ENCODE measurements at regions not wholly inside any gene's neighbourhood (a gene's known extent, or its start where the extent isn't known, plus 50 kb on each side); places are given as distances from the start of the nearest gene placed in this dataset.

DNA sequence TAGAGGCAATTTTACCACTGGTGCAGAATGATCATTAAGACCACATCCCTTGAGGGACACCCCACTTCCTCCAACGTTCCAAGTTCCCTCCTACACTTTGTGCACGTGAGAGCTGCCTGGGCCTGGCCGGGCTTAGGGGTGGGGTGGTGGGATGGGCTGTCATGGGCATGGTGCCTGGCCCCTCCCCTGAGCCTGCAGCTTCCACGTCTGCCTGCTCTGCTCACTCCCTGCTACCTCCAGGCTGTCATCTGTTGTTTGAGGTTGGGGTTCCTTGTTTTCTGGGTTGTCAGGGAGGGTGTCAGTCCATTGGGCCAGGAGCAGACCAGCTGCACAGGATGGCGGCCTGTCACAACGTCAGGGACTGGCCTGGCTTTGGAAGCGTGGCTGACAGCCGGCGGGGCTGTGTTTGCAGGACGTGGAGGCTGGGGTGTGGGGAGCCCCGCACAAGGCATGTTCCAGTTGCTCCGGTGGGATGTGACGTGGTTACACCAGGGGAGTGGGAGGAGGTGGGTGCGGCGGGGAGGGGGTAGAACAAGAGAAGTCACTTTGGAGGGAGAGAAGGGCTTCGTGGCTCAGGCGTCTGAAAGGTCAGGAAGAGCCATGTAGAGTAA, 72.3 kb downstream of the RTP5 start:
- Histone ChIP-seq H3K9me2 (replicated peaks; ENCODE audit: insufficient read depth) (no peaks in the 10 kb centered on the region), H3K4me2 (no peak overlapping the region), H3K4me3 (no peak overlapping the region), H2AFZ (no peak overlapping the region), H3K4me1 (ENCODE audit: insufficient read depth) (no peaks in the 10 kb centered on the region), H3K9me3 (ENCODE audit: low read depth) (no peaks in the 10 kb centered on the region), H3K79me2 (no peaks in the 10 kb centered on the region), H4K20me1 (ENCODE audit: insufficient read depth, poor library complexity, severe bottlenecking) (no peaks in the 10 kb centered on the region), H3K36me3 (replicated peaks; ENCODE audit: insufficient read depth, low read depth) (no peaks in the 10 kb centered on the region), H3K27ac (no peak overlapping the region), H3K27me3 (no peaks in the 10 kb centered on the region)
- 76% methylated on average over 17 of the region's 17 CpGs for WGBS (ENCODE audit: low lambda C conversion rate, missing lambda C conversion rate)
- TF ChIP-seq, protein P1, sequence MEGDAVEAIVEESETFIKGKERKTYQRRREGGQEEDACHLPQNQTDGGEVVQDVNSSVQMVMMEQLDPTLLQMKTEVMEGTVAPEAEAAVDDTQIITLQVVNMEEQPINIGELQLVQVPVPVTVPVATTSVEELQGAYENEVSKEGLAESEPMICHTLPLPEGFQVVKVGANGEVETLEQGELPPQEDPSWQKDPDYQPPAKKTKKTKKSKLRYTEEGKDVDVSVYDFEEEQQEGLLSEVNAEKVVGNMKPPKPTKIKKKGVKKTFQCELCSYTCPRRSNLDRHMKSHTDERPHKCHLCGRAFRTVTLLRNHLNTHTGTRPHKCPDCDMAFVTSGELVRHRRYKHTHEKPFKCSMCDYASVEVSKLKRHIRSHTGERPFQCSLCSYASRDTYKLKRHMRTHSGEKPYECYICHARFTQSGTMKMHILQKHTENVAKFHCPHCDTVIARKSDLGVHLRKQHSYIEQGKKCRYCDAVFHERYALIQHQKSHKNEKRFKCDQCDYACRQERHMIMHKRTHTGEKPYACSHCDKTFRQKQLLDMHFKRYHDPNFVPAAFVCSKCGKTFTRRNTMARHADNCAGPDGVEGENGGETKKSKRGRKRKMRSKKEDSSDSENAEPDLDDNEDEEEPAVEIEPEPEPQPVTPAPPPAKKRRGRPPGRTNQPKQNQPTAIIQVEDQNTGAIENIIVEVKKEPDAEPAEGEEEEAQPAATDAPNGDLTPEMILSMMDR (IDR thresholded peaks at IDR 0.05; ENCODE audit: poor library complexity): no peak
- TF ChIP-seq EZH2phosphoT487 (IDR thresholded peaks at IDR 0.05; ENCODE audit: low read depth, severe bottlenecking, unreplicated experiment) (no peak), EZH2 (IDR thresholded peaks at IDR 0.05; ENCODE audit: borderline replicate concordance) (no peak)
- DNase-seq (ENCODE audit: low spot score): no peak

- 89% methylated on average over 19 of the region's 19 CpGs for WGBS (ENCODE audit: low lambda C conversion rate, missing lambda C conversion rate)
- Histone ChIP-seq H3K4me1 (ENCODE audit: insufficient read depth) (no peaks in the 10 kb centered on the region), H3K4me2 (no peak overlapping the region), H3K27ac (no peak overlapping the region), H2AFZ (no peak overlapping the region), H3K9me3 (ENCODE audit: low read depth) (no peaks in the 10 kb centered on the region), H4K20me1 (ENCODE audit: insufficient read depth, poor library complexity, severe bottlenecking) (no peaks in the 10 kb centered on the region), H3K79me2 (no peaks in the 10 kb centered on the region), H3K36me3 (replicated peaks; ENCODE audit: insufficient read depth, low read depth) (no peaks in the 10 kb centered on the region), H3K27me3 (no peaks in the 10 kb centered on the region), H3K4me3 (no peak overlapping the region), H3K9me2 (replicated peaks; ENCODE audit: insufficient read depth) (no peaks in the 10 kb centered on the region)
- no peak for DNase-seq (ENCODE audit: low spot score)
- TF ChIP-seq EZH2 (IDR thresholded peaks at IDR 0.05; ENCODE audit: borderline replicate concordance): no peak
- TF ChIP-seq, protein P1 (IDR thresholded peaks at IDR 0.05; ENCODE audit: poor library complexity): no peak
Observed at GRCh38 chr2:241942416-241943208, 73.1 kb downstream of the RTP5 start.

DNA sequence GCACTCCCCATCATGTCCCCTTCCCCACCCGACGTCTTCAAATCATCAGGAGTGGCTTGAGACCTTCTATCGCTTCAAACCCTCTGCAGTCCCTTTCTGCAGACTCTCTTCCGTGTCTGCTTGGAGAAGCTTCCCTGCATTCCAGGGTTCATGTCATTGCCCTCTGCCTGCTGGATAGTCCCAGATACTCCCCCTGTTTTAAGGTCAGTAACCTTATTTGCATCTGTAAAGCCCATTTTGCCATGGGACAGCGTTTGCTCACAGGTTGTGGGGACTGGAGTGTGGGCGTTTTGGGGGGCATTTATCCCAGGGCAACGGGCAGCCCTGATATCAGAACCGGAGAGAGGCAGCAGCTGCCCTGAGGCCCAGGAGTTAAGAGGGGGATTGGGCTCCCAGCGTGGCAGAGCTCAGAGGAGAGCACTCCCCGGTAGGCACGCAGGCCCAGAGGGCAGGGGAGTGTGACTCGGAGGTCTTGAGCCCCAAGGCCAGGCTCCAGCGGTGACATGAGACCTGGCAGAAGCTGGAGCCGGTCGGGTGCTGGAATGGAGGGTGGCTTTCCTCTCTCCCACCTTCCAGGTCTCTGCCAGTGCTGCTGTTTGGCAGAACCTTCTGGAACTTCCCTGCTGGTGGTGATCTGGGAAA, 73.8 kb downstream of the RTP5 start:
- WGBS (ENCODE audit: low lambda C conversion rate, missing lambda C conversion rate): 83% methylated on average over 15 of the region's 15 CpGs
- TF ChIP-seq, protein P1 (IDR thresholded peaks at IDR 0.05; ENCODE audit: poor library complexity): no peak
- no peak for TF ChIP-seq EZH2 (IDR thresholded peaks at IDR 0.05; ENCODE audit: borderline replicate concordance)
- TF ChIP-seq EZH2phosphoT487 (IDR thresholded peaks at IDR 0.05; ENCODE audit: low read depth, severe bottlenecking, unreplicated experiment): no peak
- no peaks in the 10 kb centered on the region for H3K9me3 ChIP-seq (ENCODE audit: low read depth)

More for the DNA sequence above, 73.8 kb downstream of the RTP5 start:
- Histone ChIP-seq H3K4me1 (ENCODE audit: insufficient read depth) (no peaks in the 10 kb centered on the region), H3K27me3 (no peaks in the 10 kb centered on the region), H2AFZ (no peak overlapping the region), H3K79me2 (no peaks in the 10 kb centered on the region), H4K20me1 (ENCODE audit: insufficient read depth, poor library complexity, severe bottlenecking) (no peaks in the 10 kb centered on the region), H3K4me2 (no peak overlapping the region), H3K4me3 (no peak overlapping the region), H3K9me2 (replicated peaks; ENCODE audit: insufficient read depth) (no peaks in the 10 kb centered on the region), H3K36me3 (replicated peaks; ENCODE audit: insufficient read depth, low read depth) (no peaks in the 10 kb centered on the region), H3K27ac (no peak overlapping the region)
- no peak for DNase-seq (ENCODE audit: low spot score)
